B cell (primary cell): ENCODE measurements at regions not wholly inside any gene's neighbourhood (a gene's known extent, or its start where the extent isn't known, plus 50 kb on each side); places are given as distances from the start of the nearest gene placed in this dataset.

Source experiments
- ATAC-seq: fragments of 200-7000 bp; cut with Tn5 transposase; one replicate; pipeline ENCODE4 v1.10.0; 2021; ENCODE audit warnings: low read depth, mild to moderate bottlenecking, moderate number of reproducible peaks, moderate library complexity
- CTCF ChIA-PET: fragments of 350-600 bp; sonication (Branson Sonifier 250); formaldehyde crosslinking; loops from one replicate; lab custom pipeline; 2021; ENCODE audit warnings: antibody characterized with exemption, inconsistent platforms; lab: Charles Lee
- POLR2A ChIA-PET: fragments of 350-600 bp; sonication (Branson Sonifier 250); formaldehyde crosslinking; loops from one replicate; lab custom pipeline; 2021; ENCODE audit warnings: antibody characterized with exemption; lab: Charles Lee
- DNase-seq: peaks from one replicate; pipeline ENCODE4 v3.0.0; 2013
- H2AFZ ChIP-seq: 2 replicates; pipeline ENCODE4 v1.6.1; 2012; ENCODE audit warnings: mild to moderate bottlenecking, low read depth, low read length; ENCODE audit not compliant: insufficient read depth, poor library complexity, severe bottlenecking
- H3K27ac ChIP-seq, 2 donors: 1 replicate in 1 of 2; 2 replicates in 1 of 2; pipeline ENCODE4 v1.5.1; 2012 to 2013; ENCODE audit warnings: low read length in 2 of 2, mild to moderate bottlenecking in 2 of 2, moderate library complexity in 1 of 2
- H3K27me3 ChIP-seq, 4 experiments: fragments of 200-600 bp in 1 of 4; sonication (generic) in 1 of 4; replicated peaks in 1 of 4; 1 replicate in 2 of 4; 2 replicates in 2 of 4; pipeline versions ENCODE4 v1.6.1 to v1.7.0; 2013 to 2016; ENCODE audit warnings: low read length in 3 of 4, mild to moderate bottlenecking in 2 of 4, mixed read lengths in 1 of 4, moderate library complexity in 1 of 4; ENCODE audit not compliant: insufficient read depth in 4 of 4, control insufficient read depth in 3 of 4; ENCODE audit errors: control extremely low read depth in 1 of 4
- H3K36me3 ChIP-seq, 2 experiments: replicated peaks in 1 of 2; 1 replicate in 1 of 2; 2 replicates in 1 of 2; pipeline versions ENCODE4 v1.6.1 to v1.7.1; 2013; ENCODE audit warnings: low read length in 1 of 2; ENCODE audit not compliant: insufficient read depth in 2 of 2, control insufficient read depth in 1 of 2; ENCODE audit errors: control extremely low read depth in 1 of 2, extremely low read depth in 1 of 2
- H3K4me1 ChIP-seq, 2 donors: fragments of 200-600 bp in 1 of 2; sonication (generic) in 1 of 2; 1 replicate in 1 of 2; 2 replicates in 1 of 2; pipeline versions ENCODE4 v1.5.1 to v1.6.1; 2013 to 2017; ENCODE audit warnings: low read length in 2 of 2; ENCODE audit not compliant: control insufficient read depth in 2 of 2, insufficient read depth in 2 of 2
- H3K4me2 ChIP-seq: replicated peaks from 2 replicates; pipeline ENCODE3; 2012; ENCODE audit warnings: mild to moderate bottlenecking, low read depth, low read length; ENCODE audit not compliant: poor library complexity, severe bottlenecking
- H3K4me3 ChIP-seq, 5 experiments: fragments of 200-600 bp in 1 of 5; sonication (generic) in 1 of 5; 1 replicate in 3 of 5; 2 replicates in 2 of 5; pipeline versions ENCODE4 v1.5.1 to v1.7.0; 2011 to 2016; ENCODE audit warnings: low read length in 4 of 5, mild to moderate bottlenecking in 4 of 5, low read depth in 2 of 5, control low read depth in 1 of 5, moderate library complexity in 1 of 5; ENCODE audit not compliant: insufficient read depth in 1 of 5; ENCODE audit errors: control extremely low read depth in 1 of 5, extremely low read depth in 1 of 5
- H3K79me2 ChIP-seq: fragments of 200-600 bp; sonication (generic); one replicate; pipeline ENCODE4 v1.6.0; 2016; ENCODE audit warnings: low read length; ENCODE audit not compliant: control insufficient read depth, insufficient read depth
- H3K9ac ChIP-seq: fragments of 200-600 bp; sonication (generic); 2 replicates; pipeline ENCODE4 v1.6.1; 2017; ENCODE audit warnings: mild to moderate bottlenecking, low read length, moderate library complexity
- H3K9me3 ChIP-seq, 3 donors: one replicate each; pipeline versions ENCODE4 v1.6.1 to v1.7.1; 2013; ENCODE audit warnings: low read length in 2 of 3; ENCODE audit not compliant: control insufficient read depth in 2 of 3, insufficient read depth in 1 of 3; ENCODE audit errors: control extremely low read depth in 1 of 3
- H4K20me1 ChIP-seq: 2 replicates; pipeline ENCODE4 v1.6.0; 2012; ENCODE audit warnings: mild to moderate bottlenecking, low read length; ENCODE audit not compliant: insufficient read depth, control insufficient read depth, poor library complexity, severe bottlenecking
- H3K27ac Mint-ChIP-seq: one replicate; pipeline ENCODE4 v1.8.0; 2021; ENCODE audit warnings: mixed read lengths
- H3K27me3 Mint-ChIP-seq: one replicate; pipeline ENCODE4 v1.8.0; 2021; ENCODE audit warnings: mixed read lengths
- H3K4me1 Mint-ChIP-seq: one replicate; pipeline ENCODE4 v1.8.0; 2021; ENCODE audit warnings: mixed read lengths
- H3K4me3 Mint-ChIP-seq: one replicate; pipeline ENCODE4 v1.8.0; 2021; ENCODE audit warnings: mixed read lengths
- H3K9me3 Mint-ChIP-seq: one replicate; pipeline ENCODE4 v1.8.0; 2022; ENCODE audit warnings: mixed read lengths; ENCODE audit not compliant: insufficient read depth
- CTCF ChIP-seq: fragments of 200-600 bp; IDR thresholded peaks from one replicate; pipeline ENCODE4 v1.8.0; 2022; ENCODE audit warnings: antibody characterized with exemption, mild to moderate bottlenecking
- EZH2 ChIP-seq: IDR thresholded peaks from 2 replicates; pipeline ENCODE4 v1.6.1; 2012; ENCODE audit warnings: borderline replicate concordance, low read depth, mild to moderate bottlenecking, moderate library complexity, low read length; ENCODE audit not compliant: insufficient read depth, poor library complexity, severe bottlenecking
- WGBS: methylation state at CpG from one replicate; pipeline ENCODE4 v1.1.5; 2013; ENCODE audit warnings: missing lambda C conversion rate; ENCODE audit not compliant: insufficient coverage; 5-methylcytosine and 5-hydroxymethylcytosine counted together
- intact Hi-C: fragments of 100-400 bp; cut with micrococcal nuclease; formaldehyde crosslinking; loops from one replicate; pipeline ENCODE4 v1.10.0; 2022

DNA sequence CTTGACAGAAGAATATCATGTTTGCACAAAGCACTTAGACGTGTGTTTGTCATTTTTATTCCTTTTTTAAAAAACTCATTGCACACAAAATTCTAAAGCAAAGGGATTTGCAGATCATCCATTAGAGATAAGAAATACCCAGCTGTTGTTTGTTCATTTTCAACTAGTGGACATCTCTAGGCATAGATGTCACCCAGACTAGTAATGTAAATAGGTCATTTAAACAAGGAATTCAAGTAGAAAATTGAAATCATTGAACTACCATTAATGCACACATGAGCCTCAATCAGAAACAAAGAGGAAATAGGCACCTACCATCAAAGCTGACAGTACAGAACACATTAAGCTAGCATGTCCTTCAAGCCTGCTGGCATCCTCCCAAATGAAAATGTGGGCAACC lies 107.3 kb downstream of the OR2K2 start:
- no peak for TF ChIP-seq CTCF
- TF ChIP-seq EZH2: no peak
- Histone ChIP-seq H3K9ac (no peak overlapping the region), H4K20me1 (no peaks in the 10 kb centered on the region), H3K27me3 (no peaks in the 10 kb centered on the region), H3K79me2 (no peaks in the 10 kb centered on the region), H3K4me1 (no peaks in the 10 kb centered on the region), H2AFZ (no peak overlapping the region), H3K27ac (no peak overlapping the region), H3K9me3 (no peaks in the 10 kb centered on the region), H3K4me2 (no peak overlapping the region), H3K4me3 (no peak overlapping the region), H3K36me3 (no peaks in the 10 kb centered on the region)
- peaks cover 7% of the 10 kb centered on the region for H3K9me3 Mint-ChIP-seq
- WGBS: no CpG with 5 or more reads among the region's 1 CpG
- ChIA-PET CTCF (no interaction called here), POLR2A (no interaction called here)
- no peaks in the 10 kb centered on the region for H3K4me1 Mint-ChIP-seq
- H3K4me3 Mint-ChIP-seq: no peak overlapping the region
- no peak overlapping the region for H3K27ac Mint-ChIP-seq
- ATAC-seq (no peak), DNase-seq (no peak)
- no peaks in the 10 kb centered on the region for H3K27me3 Mint-ChIP-seq
- intact Hi-C loops: no loop called here

GRCh38 chr9:111212874-111213273 lies 117.2 kb downstream of the OR2K2 start:
- POLR2A ChIA-PET: no interaction called here
- WGBS: 100% methylated on average over 1 of the region's 6 CpGs

More at GRCh38 chr9:111212874-111213273, 117.2 kb downstream of the OR2K2 start:
- no peaks in the 10 kb centered on the region for H3K79me2 ChIP-seq
- no peak for TF ChIP-seq EZH2
- TF ChIP-seq CTCF: no peak
- no peaks in the 10 kb centered on the region for H4K20me1 ChIP-seq
- peaks cover 3% of the 10 kb centered on the region for H3K27me3 Mint-ChIP-seq
- no peak overlapping the region for H3K27ac ChIP-seq
- no peak overlapping the region for H3K9ac ChIP-seq
- no peak overlapping the region for H2AFZ ChIP-seq
- H3K36me3 ChIP-seq: no peaks in the 10 kb centered on the region
- no peak for DNase-seq
- H3K9me3 Mint-ChIP-seq: peaks cover 5% of the 10 kb centered on the region
- H3K4me1 Mint-ChIP-seq: no peaks in the 10 kb centered on the region
- no peaks in the 10 kb centered on the region for H3K9me3 ChIP-seq
- no peaks in the 10 kb centered on the region for H3K27me3 ChIP-seq
- CTCF ChIA-PET: no interaction called here
- H3K4me1 ChIP-seq: no peaks in the 10 kb centered on the region
- intact Hi-C loops: no loop called here
- no peak for ATAC-seq
- no peak overlapping the region for H3K4me2 ChIP-seq
- H3K27ac Mint-ChIP-seq: no peak overlapping the region
- no peak overlapping the region for H3K4me3 Mint-ChIP-seq
- H3K4me3 ChIP-seq: no peak overlapping the region
